Kidney tubule cell (primary cell): ENCODE measurements at regions not wholly inside any gene's neighbourhood (a gene's known extent, or its start where the extent isn't known, plus 50 kb on each side); places are given as distances from the start of the nearest gene placed in this dataset.

Experiments used
- DNase-seq: peaks from one replicate; pipeline ENCODE4 v3.0.0-alpha.2; 2018; ENCODE audit warnings: low spot score

DNA sequence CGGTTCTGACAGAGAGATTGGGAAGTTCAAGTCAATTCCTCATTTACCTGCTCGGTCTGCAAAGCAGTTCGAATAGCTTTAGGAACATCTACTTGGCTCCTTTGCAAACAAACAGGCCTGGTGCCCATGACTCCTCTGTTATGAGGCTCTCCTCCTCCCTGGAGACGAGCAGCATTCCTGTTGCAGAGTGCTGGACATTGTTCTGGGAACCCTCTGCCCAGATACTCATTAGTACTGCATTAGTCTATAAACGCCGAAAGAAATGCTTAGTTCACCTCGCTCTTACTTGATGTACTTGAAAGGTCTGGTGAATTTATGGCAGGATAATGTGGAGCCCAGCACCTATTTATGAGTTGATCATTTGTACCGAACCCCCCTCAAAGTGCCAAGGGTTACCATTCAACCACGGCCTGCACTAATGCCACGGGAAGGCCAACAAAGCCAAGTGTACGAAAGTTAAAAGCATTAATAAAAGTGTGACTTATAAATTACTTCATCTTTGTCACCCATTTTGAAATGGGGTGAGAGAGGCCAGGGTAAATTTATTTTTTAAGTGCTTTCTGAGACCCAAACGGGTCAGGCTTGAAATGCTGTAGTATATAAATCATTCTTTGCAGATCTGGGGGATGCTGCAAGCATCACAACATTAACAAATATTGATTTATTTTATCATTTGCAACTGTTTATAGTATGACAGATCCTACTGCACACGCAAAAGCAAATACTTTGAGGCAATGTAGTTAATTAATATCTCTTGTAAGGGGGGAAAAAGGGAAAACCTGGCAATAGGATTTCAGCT lies 478.9 kb upstream of the PSMD7 start:
- no peak for DNase-seq

DNA sequence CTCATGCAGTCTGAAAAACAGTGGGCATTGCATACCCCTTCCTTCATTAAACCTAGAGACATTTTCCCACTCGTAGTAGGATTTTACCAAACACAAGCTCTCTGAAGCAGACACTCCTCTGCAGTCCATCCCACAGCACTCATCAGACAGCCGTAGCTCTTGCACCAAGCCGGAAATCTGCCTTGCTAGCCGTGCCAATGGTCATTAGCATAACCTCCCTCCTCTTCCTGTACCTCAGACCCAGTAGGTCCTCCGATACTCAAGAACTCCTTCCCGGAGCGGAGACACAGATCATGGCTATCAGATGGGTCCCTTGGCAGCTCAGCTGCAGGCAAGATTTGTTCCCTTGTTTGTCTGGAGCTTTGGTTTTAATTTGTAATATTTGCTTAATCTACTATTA lies 483.1 kb upstream of the PSMD7 start:
- no peak for DNase-seq

DNA sequence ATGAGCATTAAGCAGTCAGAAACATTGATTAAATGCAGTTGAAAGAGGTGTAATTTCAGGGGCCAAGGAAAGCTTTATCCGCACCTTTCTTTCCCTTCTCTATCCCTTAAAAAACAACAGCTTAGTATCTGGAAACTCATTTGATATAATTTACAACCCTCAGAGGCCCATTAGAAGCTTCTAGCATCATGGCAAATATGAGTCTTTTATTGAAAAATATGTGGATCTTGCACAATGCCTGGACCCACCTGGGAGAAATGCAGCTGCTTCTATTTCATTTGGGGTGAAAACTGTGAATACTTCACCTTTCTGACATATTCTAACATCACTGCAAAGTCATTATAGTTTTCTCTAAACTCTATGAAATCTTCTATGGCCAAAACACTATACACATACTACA lies 492.2 kb upstream of the PSMD7 start:
- DNase-seq: no peak

DNA sequence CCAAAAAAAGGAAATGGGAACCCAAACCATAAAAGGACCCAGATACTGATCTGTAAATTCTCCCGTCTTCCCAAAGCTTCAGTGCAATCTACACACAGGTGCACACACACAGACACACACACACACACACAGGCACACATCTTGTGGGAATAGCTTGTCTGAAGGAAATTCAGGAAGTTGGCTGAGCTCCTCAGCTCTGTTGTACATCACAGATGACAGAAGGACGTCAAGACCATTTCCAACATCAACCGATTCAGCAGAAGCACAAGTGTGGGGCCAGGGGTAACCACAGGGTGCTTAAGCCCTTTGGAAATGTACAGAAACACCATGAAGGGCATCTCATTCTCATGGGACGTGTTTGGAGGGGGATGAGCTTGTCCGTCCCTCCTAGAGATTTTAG lies 498.1 kb upstream of the PSMD7 start:
- no peak for DNase-seq

DNA sequence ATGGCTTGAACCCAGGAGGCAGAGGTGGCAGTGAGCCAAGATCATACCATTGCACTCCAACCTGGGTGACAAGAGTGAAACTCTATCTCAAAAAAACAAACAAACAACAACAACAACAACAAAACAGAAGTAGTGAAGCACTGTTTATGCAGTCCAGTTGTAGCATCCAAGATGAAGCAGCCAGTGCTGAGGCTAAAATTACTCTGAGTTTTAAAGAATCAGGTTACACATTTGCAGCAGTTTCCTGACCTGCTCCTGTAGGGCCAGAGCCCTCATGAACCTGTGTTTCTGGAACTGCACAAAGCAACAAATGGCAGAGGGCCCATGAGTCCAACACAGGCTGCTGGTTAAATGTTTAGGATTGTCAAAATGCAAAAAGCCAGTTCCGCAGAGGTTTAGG lies 499.5 kb upstream of the PSMD7 start:
- no peak for DNase-seq

DNA sequence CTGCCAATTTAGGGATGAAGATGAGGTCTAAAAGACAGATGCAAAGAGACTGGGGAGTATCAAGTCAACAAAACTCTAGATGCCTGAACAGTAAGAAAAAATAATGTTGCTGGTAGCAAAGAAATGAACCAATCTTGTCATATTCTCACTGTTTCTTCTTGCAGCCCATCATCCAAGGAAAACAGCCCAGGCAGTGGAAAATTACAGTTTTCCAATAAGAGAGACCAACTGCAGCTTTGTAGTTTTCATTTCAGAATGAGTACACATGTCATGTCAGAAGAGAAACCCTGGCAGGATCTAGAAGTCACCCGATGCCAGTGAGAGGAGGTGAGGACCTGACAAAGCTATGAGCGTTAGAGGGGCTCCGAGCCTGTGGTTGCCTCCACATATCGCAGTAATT lies 500.4 kb upstream of the PSMD7 start:
- DNase-seq: no peak

DNA sequence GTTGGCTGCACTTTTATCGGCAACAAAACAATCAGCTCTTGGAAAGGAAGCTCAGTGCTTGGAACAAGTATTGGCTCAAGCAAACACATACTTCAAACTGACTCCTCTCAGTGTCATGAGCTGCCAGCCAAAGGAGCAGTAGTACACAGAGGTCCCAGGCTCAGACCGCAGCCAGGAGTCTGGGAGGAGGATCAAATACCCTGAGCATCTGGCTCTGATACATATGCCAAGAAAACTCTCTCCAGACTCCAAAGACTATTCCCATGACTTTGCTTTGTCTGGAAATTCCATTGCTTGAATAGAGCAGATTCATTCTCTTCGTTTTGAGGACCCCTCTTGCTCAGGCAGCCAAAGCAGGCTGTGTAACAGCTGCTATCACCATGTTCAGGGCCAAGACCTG lies 501.6 kb upstream of the PSMD7 start:
- no peak for DNase-seq

DNA sequence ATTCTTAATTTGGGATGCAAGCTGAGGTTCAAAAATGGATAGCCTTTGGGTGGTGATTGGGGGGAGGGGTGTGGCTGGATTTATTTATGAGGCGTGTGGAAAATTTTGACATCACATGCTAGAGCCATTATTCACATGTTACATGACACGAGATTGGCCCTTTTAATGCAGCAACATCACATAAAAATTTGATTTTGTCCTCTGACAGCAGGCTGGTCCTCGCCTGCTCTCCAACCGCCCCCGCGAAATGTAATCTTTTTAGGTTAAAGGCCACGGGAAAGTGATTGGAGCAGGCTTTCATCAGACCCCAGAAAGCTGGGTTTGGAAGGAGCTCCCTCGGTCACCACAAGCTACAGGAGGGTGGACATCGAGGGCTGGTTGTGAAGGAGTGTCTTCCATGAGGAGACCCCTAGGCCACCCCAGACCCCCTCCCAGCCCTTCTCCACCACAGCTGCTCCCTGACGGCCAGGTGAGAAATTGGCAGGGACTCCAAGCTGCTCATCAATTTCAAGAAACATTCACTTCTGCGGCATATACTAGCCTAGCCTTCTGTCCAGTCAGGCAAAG lies 502.7 kb upstream of the PSMD7 start:
- no peak for DNase-seq

DNA sequence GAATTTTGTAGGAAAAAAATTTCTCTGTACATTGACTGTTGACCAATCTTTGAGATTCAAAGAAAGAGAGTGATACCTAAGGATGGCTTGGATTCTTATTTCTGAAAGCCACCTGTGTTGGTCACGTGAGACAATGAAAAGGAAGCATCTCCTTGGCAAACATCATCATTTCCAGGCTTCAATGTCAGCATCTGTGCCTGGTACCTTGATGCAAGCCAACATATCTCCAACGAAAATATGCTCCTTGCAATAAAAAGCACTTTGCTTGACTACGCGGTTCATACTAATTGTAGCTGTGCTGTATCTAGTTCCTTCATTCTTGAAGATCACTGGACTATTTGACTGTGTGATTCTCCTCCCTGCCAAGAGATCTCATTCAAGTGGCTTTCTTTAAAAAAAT lies 503.4 kb upstream of the PSMD7 start:
- DNase-seq: no peak

DNA sequence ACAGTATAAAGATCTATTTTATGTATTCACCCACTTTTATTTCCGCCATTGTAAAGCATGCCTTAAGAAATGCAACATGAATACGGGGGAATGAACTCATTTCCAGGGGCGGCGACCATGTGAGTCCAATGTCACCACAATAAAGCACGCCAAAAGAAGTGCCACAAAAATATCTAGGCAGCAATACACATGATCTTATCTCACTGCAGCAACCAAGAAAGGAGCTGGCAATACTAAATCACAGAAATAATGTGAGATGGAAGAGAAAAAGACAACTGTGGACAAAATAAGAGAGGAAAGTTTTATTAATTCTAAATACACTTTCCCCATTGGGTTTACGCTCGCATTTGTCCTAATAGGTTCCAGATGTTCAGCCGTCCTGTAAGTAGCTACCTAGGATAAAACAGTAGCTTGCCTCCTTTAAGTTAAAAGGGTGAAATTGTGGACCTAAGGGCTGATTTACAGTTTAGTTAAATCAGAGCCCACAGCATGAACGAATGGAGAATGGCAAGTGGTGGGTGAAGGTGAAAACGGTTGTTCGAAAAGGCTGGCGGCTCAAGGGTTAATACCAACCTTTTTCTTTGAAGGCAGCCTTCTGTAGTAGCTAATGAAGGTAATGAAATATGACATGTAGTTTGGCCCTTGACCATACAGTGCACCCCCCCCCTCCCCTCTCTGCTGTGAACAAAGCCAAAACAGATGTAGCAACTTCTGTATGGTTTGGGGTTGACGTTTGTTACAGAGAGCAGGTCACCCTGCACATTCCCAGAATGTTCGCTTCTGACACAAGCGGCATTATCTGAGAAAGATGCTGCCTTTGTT lies 504.2 kb upstream of the PSMD7 start:
- no peak for DNase-seq

DNA sequence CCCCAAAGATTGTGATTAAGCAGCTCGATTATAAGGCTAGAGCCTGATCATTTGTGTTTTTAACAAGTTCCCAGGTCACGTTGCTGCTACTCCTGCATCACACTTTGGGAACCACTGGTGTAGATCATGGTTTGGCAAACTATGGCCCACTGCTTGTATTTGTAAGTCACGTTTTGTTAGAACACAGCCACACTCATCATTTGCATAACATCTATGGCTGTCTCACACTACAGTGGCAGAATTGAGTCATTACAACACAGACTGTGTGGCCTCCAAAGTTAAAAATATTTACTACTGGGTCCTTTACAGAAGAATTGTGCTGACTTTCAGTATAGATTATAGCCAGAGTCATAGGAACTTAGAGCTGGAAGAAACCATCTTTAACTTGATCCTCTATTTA lies 515.3 kb upstream of the PSMD7 start:
- DNase-seq: no peak

DNA sequence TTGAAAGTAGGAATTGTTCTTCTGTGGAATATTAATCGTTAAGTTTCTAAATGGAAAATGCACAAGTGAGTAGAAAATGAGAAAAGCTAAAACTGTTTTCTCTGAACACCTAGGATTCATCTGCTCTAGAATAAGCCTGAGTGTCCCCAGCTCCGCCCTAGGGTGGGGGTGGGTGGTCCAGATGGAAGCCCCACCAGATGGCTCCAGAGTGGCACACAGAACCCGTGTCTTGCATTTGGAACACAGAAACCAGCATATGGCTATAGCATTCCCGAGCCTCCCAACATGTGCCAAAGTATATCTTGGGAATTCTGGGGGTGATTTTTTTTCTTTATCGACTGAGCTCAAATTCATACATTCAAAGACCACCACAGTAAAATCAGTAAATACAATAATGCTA lies 517.7 kb upstream of the PSMD7 start:
- no peak for DNase-seq

DNA sequence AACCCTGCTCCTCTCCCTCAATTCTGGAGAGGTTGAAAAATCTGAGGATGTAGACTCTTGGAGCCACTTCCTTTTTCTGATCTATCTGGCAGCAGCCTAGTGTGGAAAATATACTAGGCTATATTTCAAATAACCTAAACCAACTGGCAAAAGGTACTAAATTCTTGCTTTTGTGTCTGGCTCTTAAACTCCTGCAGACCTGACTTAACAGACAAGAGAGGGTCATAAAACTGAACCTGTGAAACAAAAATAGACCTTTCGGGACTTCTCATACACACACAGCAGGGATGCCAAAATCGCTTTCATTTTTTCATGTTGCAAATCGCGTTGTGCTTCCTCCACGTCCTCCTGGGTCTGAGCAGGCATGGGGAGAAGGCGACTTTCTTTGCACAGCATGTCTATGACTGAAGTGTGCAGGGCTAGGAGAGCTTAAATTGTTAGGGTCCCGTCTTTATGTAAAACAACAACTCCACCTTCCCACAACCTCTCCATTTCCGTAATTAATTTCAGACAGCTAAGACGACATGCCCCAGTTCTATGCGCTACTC lies 520.7 kb upstream of the PSMD7 start:
- DNase-seq: no peak

DNA sequence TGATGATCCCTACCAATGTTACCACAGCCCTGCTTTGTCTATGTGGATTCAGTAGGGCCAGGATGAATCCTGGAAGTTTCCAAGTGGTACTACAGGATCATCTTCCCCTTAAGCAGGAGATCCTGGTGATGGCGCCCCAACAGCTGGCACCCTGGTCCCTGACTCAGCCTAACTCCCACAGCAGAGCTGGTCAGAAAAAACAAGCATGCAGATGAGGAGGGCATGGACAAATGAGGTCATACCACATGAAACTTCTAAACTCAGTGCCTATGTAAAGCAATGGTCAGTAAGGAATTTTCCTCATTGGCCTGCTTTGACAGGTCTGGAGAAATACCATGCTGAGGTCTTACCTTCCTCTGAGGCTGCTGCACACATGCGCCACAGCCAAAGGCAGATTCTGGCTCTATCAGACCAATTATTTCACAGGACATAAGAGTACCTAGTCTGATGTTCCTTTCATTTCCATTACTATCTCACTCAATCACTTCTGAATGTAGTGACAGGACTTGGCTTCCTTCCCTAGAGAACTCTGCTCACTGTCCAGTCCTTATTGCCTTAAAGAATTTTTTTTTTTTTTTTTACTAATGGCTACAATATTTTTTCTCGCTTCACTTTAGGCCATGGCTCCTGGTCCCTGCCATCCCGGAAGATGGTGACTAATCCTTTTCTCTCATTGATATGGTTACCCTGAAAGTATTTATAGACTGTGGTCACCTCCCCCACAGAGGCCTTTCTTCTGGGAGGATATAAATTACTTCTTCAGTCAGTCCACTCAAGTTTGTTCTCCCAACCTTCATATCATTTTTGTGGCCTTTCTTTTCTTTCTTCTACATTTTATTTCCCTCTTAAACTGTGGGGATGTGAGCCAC lies 525.2 kb upstream of the PSMD7 start:
- no peak for DNase-seq

DNA sequence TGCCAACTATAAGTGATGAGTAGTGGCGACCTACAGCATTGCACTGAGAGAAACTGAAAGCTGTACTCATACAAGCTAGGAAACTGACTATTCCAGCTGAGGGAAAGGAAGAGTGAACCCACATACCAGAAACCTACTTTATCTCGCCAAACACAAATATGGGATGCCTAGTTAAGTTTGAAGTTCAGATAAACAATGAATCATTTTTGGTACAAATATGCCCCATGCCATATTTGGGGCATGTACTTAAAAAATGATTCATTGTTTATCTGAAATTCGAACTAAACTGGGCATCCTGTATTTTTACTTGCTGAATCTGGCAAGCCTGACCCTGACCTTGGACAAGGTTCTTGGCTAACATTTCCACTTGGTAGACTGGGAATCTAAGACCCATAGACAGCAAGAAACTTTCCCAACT lies 527.8 kb upstream of the PSMD7 start:
- no peak for DNase-seq

DNA sequence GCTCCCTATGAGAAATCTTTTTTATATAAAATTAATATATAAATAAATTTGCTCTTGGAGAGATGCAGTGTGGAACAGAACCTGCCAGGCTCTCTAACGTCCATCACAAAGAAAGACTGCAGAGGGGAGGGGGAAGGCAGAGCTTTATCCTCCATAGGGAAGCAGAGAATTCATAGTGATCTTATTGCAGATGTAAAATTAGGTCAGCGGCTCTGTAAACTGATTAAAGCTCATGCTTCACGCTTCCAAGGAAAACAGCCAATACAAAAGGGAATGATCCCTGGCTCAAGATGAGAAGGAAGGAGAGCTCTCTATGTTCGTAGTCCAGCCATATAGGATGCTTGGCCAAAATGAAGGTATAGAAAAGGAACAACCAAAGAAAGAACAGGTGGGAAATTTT lies 532.3 kb upstream of the PSMD7 start:
- DNase-seq: no peak

DNA sequence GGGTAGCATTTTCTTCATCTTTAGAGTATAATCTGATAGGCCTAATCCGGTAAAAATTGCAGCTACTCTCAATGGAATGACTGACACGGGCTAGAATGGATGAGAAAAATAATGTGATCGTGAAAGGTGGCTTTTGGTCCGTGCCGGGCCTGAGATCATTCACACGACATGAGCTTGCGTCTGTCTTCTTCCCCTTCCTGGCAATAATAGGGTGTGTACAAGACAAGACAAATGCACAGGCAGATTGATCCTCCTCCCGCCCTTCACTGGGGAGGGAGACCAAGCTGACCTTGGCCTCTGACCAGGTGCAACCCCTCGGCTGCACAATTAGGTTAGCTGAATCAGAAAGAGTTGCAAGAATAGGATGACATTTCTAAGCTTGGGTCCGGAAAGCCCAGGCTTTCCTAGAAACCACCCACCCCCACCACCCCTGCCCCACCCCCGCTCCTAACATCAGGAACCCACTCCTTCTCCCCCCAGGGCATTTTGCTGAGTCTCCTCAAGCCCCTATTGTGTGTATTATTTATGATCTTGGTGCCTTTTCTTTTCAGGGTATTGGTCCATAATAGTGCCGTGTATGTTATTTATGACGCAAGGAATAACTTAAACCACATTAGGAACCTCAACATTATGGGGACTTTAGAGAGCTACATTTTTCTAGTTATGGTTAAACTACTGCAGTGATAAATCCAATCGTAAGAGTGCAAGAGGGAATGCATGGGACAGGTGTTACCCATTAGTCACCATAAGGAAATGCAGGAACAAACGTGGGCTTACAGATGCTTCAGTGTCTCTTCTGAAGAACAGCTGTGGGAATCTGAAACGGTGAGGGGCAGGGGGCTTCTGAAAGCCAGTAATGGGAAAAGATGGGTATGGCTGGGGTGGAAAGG lies 540.1 kb upstream of the PSMD7 start:
- DNase-seq: no peak

DNA sequence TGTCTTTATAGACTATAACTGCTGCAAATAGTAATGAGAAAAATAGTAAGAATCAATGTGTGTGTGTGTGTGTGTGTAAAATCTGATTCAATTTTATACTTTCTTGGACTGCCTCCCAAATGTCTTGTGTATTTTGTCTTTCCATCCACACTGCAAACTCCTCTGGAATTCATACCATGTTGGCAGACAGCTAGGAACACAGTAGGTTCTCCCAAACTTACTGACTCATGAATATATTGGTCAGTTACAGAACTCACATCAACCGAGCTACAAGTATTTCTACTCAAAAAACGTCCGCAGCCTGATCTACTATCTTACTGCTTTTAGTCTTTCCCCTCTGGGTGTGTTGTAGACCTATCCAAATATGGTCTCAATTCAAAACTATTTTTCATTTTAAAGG lies 542.7 kb upstream of the PSMD7 start:
- no peak for DNase-seq

DNA sequence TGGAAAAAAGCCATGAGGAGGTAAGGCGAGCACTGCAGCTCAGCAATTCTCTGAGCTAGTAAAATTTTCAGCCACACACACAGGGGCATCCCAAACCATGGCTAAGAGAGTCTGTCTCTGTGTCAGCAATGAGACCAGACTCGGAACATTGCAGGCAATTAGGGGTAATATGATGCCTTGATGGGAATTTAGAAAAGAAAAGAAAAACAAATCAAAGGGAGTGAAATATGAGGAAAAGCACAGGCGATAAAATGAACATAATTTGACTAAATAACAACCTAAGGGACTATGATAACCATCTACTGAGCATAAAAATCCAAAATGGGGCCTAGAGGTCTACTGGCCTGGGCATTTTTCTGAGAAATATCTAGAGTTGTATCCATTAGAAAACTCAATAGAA lies 546.0 kb upstream of the PSMD7 start:
- DNase-seq: no peak

DNA sequence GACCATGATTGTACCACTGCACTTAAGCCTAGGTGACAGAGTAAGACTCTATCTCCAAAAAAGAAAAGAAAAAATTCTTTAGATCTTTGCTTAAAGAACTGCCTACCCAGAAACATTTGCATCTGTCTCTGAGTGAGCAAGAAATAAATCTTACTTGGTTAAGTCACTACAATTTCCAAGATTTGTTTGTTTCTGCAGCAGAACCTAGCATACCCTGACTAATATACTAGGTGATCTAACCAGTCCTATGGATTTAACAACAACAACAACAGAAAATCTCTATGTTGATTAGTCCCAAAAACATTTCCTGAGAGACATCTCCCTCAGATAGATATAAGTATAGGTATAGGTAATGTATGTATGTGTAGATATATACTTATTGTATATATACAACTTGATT lies 549.3 kb upstream of the PSMD7 start:
- no peak for DNase-seq

DNA sequence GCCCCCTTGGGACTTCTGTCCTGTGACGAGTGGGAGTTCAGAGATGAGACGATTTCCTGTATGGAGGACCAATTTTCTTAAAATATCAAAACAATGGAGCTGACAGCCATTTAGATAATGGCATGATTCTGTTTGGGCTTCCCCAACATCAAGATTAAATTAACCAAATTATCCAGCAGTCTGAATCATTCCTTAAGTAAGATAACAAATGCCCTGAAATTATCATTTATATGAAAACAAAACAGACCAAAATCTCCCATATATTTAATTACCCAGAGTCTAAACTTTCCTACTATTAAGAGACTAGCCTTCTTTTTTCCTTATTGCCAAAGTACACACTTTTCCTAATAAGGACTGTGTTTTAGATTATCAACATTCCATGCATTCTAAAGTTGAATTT lies 550.1 kb upstream of the PSMD7 start:
- DNase-seq: no peak
